K562 (cell line): ENCODE measurements at regions not wholly inside any gene's neighbourhood (a gene's known extent, or its start where the extent isn't known, plus 50 kb on each side); places are given as distances from the start of the nearest gene placed in this dataset.

Experiments
- ATAC-seq: fragments of 200-7000 bp; cut with Tn5 transposase; 3 replicates; pipeline ENCODE4 v1.9.1; 2020; ENCODE audit warnings: moderate library complexity
- BruUV-seq: library from RNA; stranded (reverse); fragments of 400-500 nt; replicated peaks from 2 replicates; lab custom pipeline; 2021; lab: Mats Ljungman, UMichigan
- CTCF ChIA-PET: fragments of 300-600 bp; formaldehyde crosslinking; extraction: SDS; loops from one replicate; lab custom pipeline; 2021; ENCODE audit warnings: low intra/inter-chr PET ratio; lab: Yijun Ruan, JAX
- POLR2A ChIA-PET: fragments of 300-600, 350-650 bp; sonication (Branson Sonifier 250); formaldehyde crosslinking; extraction: SDS; loops from one replicate; lab custom pipeline; 2021; ENCODE audit warnings: antibody characterized with exemption, inconsistent platforms; lab: Yijun Ruan, JAX
- DNase-seq, 4 experiments: peaks; one replicate each; pipeline versions ENCODE4 v3.0.0 to v3.0.0-alpha.2; 2011 to 2018; ENCODE audit warnings: low spot score in 3 of 4, mixed read lengths in 3 of 4; ENCODE audit errors: extremely low read depth in 1 of 4
- FAIRE-seq: peaks from 2 replicates; lab custom pipeline; 2011; peaks lifted over from hg19 to GRCh38; lab: Jason Lieb, UNC
- H2AFZ ChIP-seq: 2 replicates; pipeline ENCODE4 v1.6.0; 2011; ENCODE audit warnings: low read depth, low read length, control low read depth, inconsistent platforms
- H3K27ac ChIP-seq: fragments of 200-600 bp; 3 replicates; pipeline ENCODE4 v1.8.0; 2011; ENCODE audit warnings: low read depth, mild to moderate bottlenecking, control low read depth, inconsistent platforms, low read length, moderate library complexity, mixed read lengths; ENCODE audit errors: extremely low read depth
- H3K27me3 ChIP-seq, 2 experiments: fragments of 300-600 bp in 1 of 2; 2 replicates in 1 of 2; 3 replicates in 1 of 2; pipeline versions ENCODE4 v1.6.0 to v1.8.0; 2011; ENCODE audit warnings: inconsistent platforms in 2 of 2, low read length in 2 of 2, mild to moderate bottlenecking in 1 of 2, mixed read lengths in 1 of 2, moderate library complexity in 1 of 2; ENCODE audit not compliant: control insufficient read depth in 2 of 2, insufficient read depth in 2 of 2
- H3K36me3 ChIP-seq: fragments of 300-600 bp; 3 replicates; pipeline ENCODE4 v1.8.0; 2011; ENCODE audit warnings: mild to moderate bottlenecking, low read length, inconsistent platforms; ENCODE audit not compliant: control insufficient read depth, insufficient read depth
- H3K4me1 ChIP-seq, 2 experiments: fragments of 200-600 bp in 1 of 2; replicated peaks in 1 of 2; 2 replicates in 1 of 2; 3 replicates in 1 of 2; pipeline versions ENCODE4 v1.5.1 to v1.8.0; 2011; ENCODE audit warnings: inconsistent platforms in 2 of 2, low read length in 2 of 2, mild to moderate bottlenecking in 1 of 2, mixed read lengths in 1 of 2, moderate library complexity in 1 of 2; ENCODE audit not compliant: control insufficient read depth in 2 of 2, insufficient read depth in 2 of 2
- H3K4me2 ChIP-seq: 2 replicates; pipeline ENCODE4 v1.6.1; 2011; ENCODE audit warnings: low read length, control low read depth, inconsistent platforms, mixed read lengths; ENCODE audit not compliant: insufficient read depth
- H3K4me3 ChIP-seq: fragments of 200-600 bp; sonication (generic), shearing (Covaris generic); 2 replicates; pipeline ENCODE4 v1.5.1; 2016; ENCODE audit warnings: control low read depth, inconsistent platforms
- H3K79me2 ChIP-seq: fragments of 200-600 bp; 3 replicates; pipeline ENCODE4 v1.8.0; 2011; ENCODE audit warnings: low read length, inconsistent platforms; ENCODE audit not compliant: control insufficient read depth, insufficient read depth
- H3K9ac ChIP-seq, 2 experiments: 2 replicates each; pipeline versions ENCODE4 v1.6.0 to v1.6.1; 2011; ENCODE audit warnings: low read depth in 2 of 2, low read length in 2 of 2, control low read depth in 1 of 2, inconsistent platforms in 1 of 2, mild to moderate bottlenecking in 1 of 2, mixed read lengths in 1 of 2; ENCODE audit not compliant: insufficient read depth in 1 of 2
- H3K9me1 ChIP-seq: one replicate; pipeline ENCODE4 v1.6.0; 2011; ENCODE audit warnings: inconsistent platforms, mild to moderate bottlenecking, low read length, moderate library complexity; ENCODE audit not compliant: control insufficient read depth, insufficient read depth
- H3K9me3 ChIP-seq: replicated peaks from 2 replicates; pipeline ENCODE4 v1.5.1; 2011; ENCODE audit warnings: low read depth, low read length, inconsistent platforms; ENCODE audit not compliant: control insufficient read depth, insufficient read depth
- H4K20me1 ChIP-seq: replicated peaks from 2 replicates; pipeline ENCODE4 v1.6.1; 2011; ENCODE audit warnings: low read length, inconsistent platforms, mixed read lengths; ENCODE audit not compliant: control insufficient read depth, insufficient read depth
- ARHGAP35 ChIP-seq: fragments of 450-650 bp; IDR thresholded peaks from 2 replicates; pipeline ENCODE4 v1.6.1; 2018; ENCODE audit not compliant: partially characterized antibody
- CAMTA2 ChIP-seq: fragments of 250-450 bp; sonication (Bioruptor Pico); conservative IDR thresholded peaks from 2 replicates; pipeline ENCODE4 v1.5.1; 2022
- CBFB ChIP-seq: sonication (generic); formaldehyde crosslinking; IDR thresholded peaks from 2 replicates; pipeline ENCODE4 v1.4.0; 2020; ENCODE audit warnings: mild to moderate bottlenecking, missing genetic modification reagents
- CBX1 ChIP-seq: sonication (generic); IDR thresholded peaks from 2 replicates; pipeline ENCODE4 v1.6.1; 2016; ENCODE audit warnings: antibody characterized with exemption, low read depth, mild to moderate bottlenecking
- HEY1 ChIP-seq: fragments of 250-450 bp; sonication (Bioruptor Pico); IDR thresholded peaks from 2 replicates; pipeline ENCODE4 v1.5.0; 2020; ENCODE audit warnings: mild to moderate bottlenecking, moderate library complexity, borderline replicate concordance
- LEF1 ChIP-seq: fragments of 450-650 bp; IDR thresholded peaks from 2 replicates; pipeline ENCODE4 v1.6.1; 2016; ENCODE audit warnings: mild to moderate bottlenecking
- MTF1 ChIP-seq: fragments of 250-450 bp; sonication (Bioruptor Pico); IDR thresholded peaks from 2 replicates; pipeline ENCODE4 v1.9.0; 2021; ENCODE audit warnings: moderate library complexity, mild to moderate bottlenecking, inconsistent platforms, borderline replicate concordance
- NR2C1 ChIP-seq, 2 experiments: fragments of 450-650 bp; IDR thresholded peaks; 2 replicates each; pipeline ENCODE4 v1.6.1; 2017; ENCODE audit warnings: mild to moderate bottlenecking in 2 of 2, antibody characterized with exemption in 1 of 2, inconsistent platforms in 1 of 2, missing compliant biosample characterization in 1 of 2, missing genetic modification characterization in 1 of 2
- ZNF41 ChIP-seq: fragments of 250-450 bp; sonication (Bioruptor Pico); conservative IDR thresholded peaks from 2 replicates; pipeline ENCODE4 v1.4.0; 2020; ENCODE audit warnings: mild to moderate bottlenecking
- ZNF696 ChIP-seq: fragments of 250-450 bp; sonication (Bioruptor Pico); conservative IDR thresholded peaks from 2 replicates; pipeline ENCODE4 v1.4.0; 2020; ENCODE audit warnings: mild to moderate bottlenecking, moderate library complexity
- WGBS: fragments of 100-300 bp; shearing (Covaris generic); methylation state at CpG from one replicate; pipeline ENCODE4 v1.1.6; 2016; ENCODE audit warnings: low coverage, mixed read lengths; ENCODE audit not compliant: insufficient coverage; ENCODE audit errors: missing lambda C conversion rate; 5-methylcytosine and 5-hydroxymethylcytosine counted together
- in situ Hi-C: fragments of 300-500 bp; cut with MboI; formaldehyde crosslinking; loops from 4 replicates; pipeline ENCODE4 v1.15.0; 2018; ENCODE audit warnings: inconsistent platforms, mixed read lengths
- intact Hi-C: fragments of 100-400 bp; cut with micrococcal nuclease; formaldehyde crosslinking; loops from 2 replicates; pipeline ENCODE4 v1.14.2; 2022
- TF ChIP-seq, protein P1 (sequence below): IDR thresholded peaks from 3 replicates; pipeline ENCODE4 v1.6.1; 2011; ENCODE audit warnings: borderline replicate concordance, mild to moderate bottlenecking; ENCODE audit not compliant: insufficient read length, insufficient read depth

DNA sequence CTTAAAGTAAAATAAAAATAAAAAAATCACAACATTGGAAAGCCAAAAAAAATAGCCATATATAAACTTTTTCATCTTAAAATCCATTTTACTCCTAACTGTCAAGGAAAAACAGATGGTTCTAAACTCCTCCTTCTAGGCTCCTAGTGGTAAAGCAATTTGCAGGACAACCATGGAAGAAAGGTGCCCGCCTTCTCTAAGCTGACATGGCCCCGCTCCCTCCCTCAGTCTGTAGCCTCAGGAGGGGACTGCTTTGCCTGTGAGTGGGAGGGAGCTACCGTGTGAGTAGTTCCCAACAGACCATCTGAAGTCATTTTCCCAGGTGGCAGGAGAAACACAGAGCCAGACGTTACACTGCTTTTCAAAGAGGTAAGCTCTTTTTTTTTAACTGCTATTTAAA is 336.2 kb upstream of the FAT1 start:
- Histone ChIP-seq H3K4me1 (no peaks in the 10 kb centered on the region), H3K4me3 (no peak overlapping the region), H3K36me3 (no peaks in the 10 kb centered on the region), H3K79me2 (no peaks in the 10 kb centered on the region), H2AFZ (no peak overlapping the region), H3K9me3 (no peaks in the 10 kb centered on the region), H3K27ac (no peak overlapping the region), H3K27me3 (peaks cover 6 to 34% of the 10 kb centered on the region in 2 experiments; a peak in 4 of 5 replicates), H3K9ac (no peak overlapping the region), H4K20me1 (no peaks in the 10 kb centered on the region), H3K9me1 (no peaks in the 10 kb centered on the region), H3K4me2 (no peak overlapping the region)
- ChIA-PET CTCF (no interaction called here), POLR2A (no interaction called here)
- WGBS, result 0% methylated on average over 4 of the region's 4 CpGs
- DNase-seq, result no peak
- ATAC-seq, result no peak
- in situ Hi-C loops, result no loop called here
- BruUV-seq, result no TSS peak
- TF ChIP-seq ZNF696 (no peak), CBFB (CRISPR knock-in tag) (no peak), CAMTA2 (CRISPR knock-in tag) (no peak), LEF1 (no peak), CBX1 (no peak), HEY1 (CRISPR knock-in tag) (no peak), MTF1 (no peak), ZNF41 (CRISPR knock-in tag) (no peak), ARHGAP35 (no peak), NR2C1 (IDR thresholded peaks at IDR 0.05) (no peak), NR2C1 (tag; IDR thresholded peaks at IDR 0.05) (no peak)
- TF ChIP-seq, protein P1, sequence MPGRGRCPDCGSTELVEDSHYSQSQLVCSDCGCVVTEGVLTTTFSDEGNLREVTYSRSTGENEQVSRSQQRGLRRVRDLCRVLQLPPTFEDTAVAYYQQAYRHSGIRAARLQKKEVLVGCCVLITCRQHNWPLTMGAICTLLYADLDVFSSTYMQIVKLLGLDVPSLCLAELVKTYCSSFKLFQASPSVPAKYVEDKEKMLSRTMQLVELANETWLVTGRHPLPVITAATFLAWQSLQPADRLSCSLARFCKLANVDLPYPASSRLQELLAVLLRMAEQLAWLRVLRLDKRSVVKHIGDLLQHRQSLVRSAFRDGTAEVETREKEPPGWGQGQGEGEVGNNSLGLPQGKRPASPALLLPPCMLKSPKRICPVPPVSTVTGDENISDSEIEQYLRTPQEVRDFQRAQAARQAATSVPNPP, result no peak
- no peak for FAIRE-seq
- intact Hi-C loops, result loop anchor here (10.0 kb wide), 1 partner anchor 335 kb away; the partner anchor contains the start of gene FAT1
